ENCODE measurements at regions not wholly inside any gene's neighbourhood (a gene's known extent, or its start where the extent isn't known, plus 50 kb on each side); places are given as distances from the start of the nearest gene placed in this dataset.

GRCh38 chr14:36083317-36083716 lies 93.2 kb downstream of the PTCSC3 start:
- no peak for DNase-seq

- no peak for DNase-seq
Measured at GRCh38 chr14:36078080-36078479, 98.4 kb downstream of the PTCSC3 start.

GRCh38 chr14:36076197-36076596 lies 100.3 kb downstream of the PTCSC3 start:
- DNase-seq = no peak

GRCh38 chr14:36075203-36075602 lies 101.3 kb downstream of the PTCSC3 start:
- no peak for DNase-seq

- no peak for DNase-seq
Measured at GRCh38 chr14:36070720-36071043, 105.8 kb downstream of the PTCSC3 start.

GRCh38 chr14:36070031-36070719 lies 106.3 kb downstream of the PTCSC3 start:
- DNase-seq = peak; percentile 8

GRCh38 chr14:36069535-36069900 lies 107.0 kb downstream of the PTCSC3 start:
- DNase-seq = no peak

- no peak for DNase-seq
Measured at GRCh38 chr14:36068777-36069534, 107.6 kb downstream of the PTCSC3 start.

- peak; percentile 4 for DNase-seq
Measured at GRCh38 chr14:36067428-36068187, 108.9 kb downstream of the PTCSC3 start.

GRCh38 chr14:36066636-36067035 lies 109.9 kb downstream of the PTCSC3 start:
- no peak for DNase-seq

GRCh38 chr14:36065831-36066230 lies 110.7 kb downstream of the PTCSC3 start:
- DNase-seq = no peak

- DNase-seq = no peak
Measured at GRCh38 chr14:36059531-36059930, 117.0 kb downstream of the PTCSC3 start.

- DNase-seq = no peak
Measured at GRCh38 chr14:36057452-36058116, 118.9 kb downstream of the PTCSC3 start.

- no peak for DNase-seq
Measured at GRCh38 chr14:36056845-36057244, 119.7 kb downstream of the PTCSC3 start.

GRCh38 chr14:36055681-36056225 lies 120.8 kb downstream of the PTCSC3 start:
- no peak for DNase-seq

- DNase-seq = no peak
Measured at GRCh38 chr14:36055052-36055378, 121.5 kb downstream of the PTCSC3 start.

GRCh38 chr14:36054353-36055051 lies 122.0 kb downstream of the PTCSC3 start:
- DNase-seq = no peak

GRCh38 chr14:36052681-36053080 lies 123.8 kb downstream of the PTCSC3 start:
- no peak for DNase-seq

- DNase-seq = no peak
Measured at GRCh38 chr14:36052063-36052462, 124.5 kb downstream of the PTCSC3 start.

- no peak for DNase-seq
Measured at GRCh38 chr14:36048667-36049066, 127.9 kb downstream of the PTCSC3 start.

GRCh38 chr14:36047912-36048311 lies 128.6 kb downstream of the PTCSC3 start:
- no peak for DNase-seq

- no peak for DNase-seq
Measured at GRCh38 chr14:36035675-36036074, 140.8 kb downstream of the PTCSC3 start.

Data from hindlimb muscle (tissue), 1 donor.